HepG2 (cell line): ENCODE measurements at regions not wholly inside any gene's neighbourhood (a gene's known extent, or its start where the extent isn't known, plus 50 kb on each side); places are given as distances from the start of the nearest gene placed in this dataset.

ENCODE experiments used
- ATAC-seq: fragments of 200-7000 bp; cut with Tn5 transposase; 3 replicates; pipeline ENCODE4 v1.9.1; 2020; ENCODE audit warnings: mild to moderate bottlenecking, moderate library complexity
- BruUV-seq: library from RNA; stranded (reverse); fragments of 400-500 nt; replicated peaks from 2 replicates; lab custom pipeline; 2021; lab: Mats Ljungman, UMichigan
- CTCF ChIA-PET: fragments of 300-600 bp; formaldehyde crosslinking; extraction: SDS; loops from one replicate; lab custom pipeline; 2021; ENCODE audit warnings: low total read pairs, inconsistent platforms, low intra/inter-chr PET ratio; lab: Yijun Ruan, JAX
- POLR2A ChIA-PET: fragments of 350-600 bp; sonication (Branson Sonifier 250); formaldehyde crosslinking; loops from one replicate; lab custom pipeline; 2020; ENCODE audit warnings: antibody characterized with exemption, inconsistent platforms; lab: Yijun Ruan, JAX
- DNase-seq: peaks from one replicate; pipeline ENCODE4 v3.0.0-alpha.2; 2015; ENCODE audit warnings: low spot score
- FAIRE-seq: peaks from 3 replicates; lab custom pipeline; 2011; peaks lifted over from hg19 to GRCh38; lab: Jason Lieb, UNC
- H2AFZ ChIP-seq: one replicate; pipeline ENCODE4 v1.6.1; 2011; ENCODE audit warnings: low read length, inconsistent platforms
- H3K27ac ChIP-seq: fragments of 300-600 bp; 3 replicates; pipeline ENCODE4 v1.8.0; 2011; ENCODE audit warnings: mixed run types, mild to moderate bottlenecking, mixed read lengths, low read length, inconsistent platforms; ENCODE audit not compliant: insufficient read depth; ENCODE audit errors: extremely low read length
- H3K27me3 ChIP-seq, 2 experiments: fragments of 200-600 bp in 1 of 2; 2 replicates in 1 of 2; 3 replicates in 1 of 2; pipeline versions ENCODE4 v1.6.0 to v1.8.0; 2011; ENCODE audit warnings: low read length in 2 of 2, mild to moderate bottlenecking in 2 of 2, moderate library complexity in 2 of 2, inconsistent platforms in 1 of 2; ENCODE audit not compliant: insufficient read depth in 2 of 2, control insufficient read depth in 1 of 2
- H3K36me3 ChIP-seq, 2 experiments: fragments of 200-600 bp in 1 of 2; replicated peaks in 1 of 2; 2 replicates in 1 of 2; 3 replicates in 1 of 2; pipeline versions ENCODE4 v1.5.1 to v1.8.0; 2011; ENCODE audit warnings: low read length in 2 of 2, inconsistent platforms in 1 of 2; ENCODE audit not compliant: insufficient read depth in 2 of 2, control insufficient read depth in 1 of 2
- H3K4me1 ChIP-seq: 2 replicates; pipeline ENCODE4 v1.5.1; 2012; ENCODE audit warnings: low read length, inconsistent platforms; ENCODE audit not compliant: insufficient read depth
- H3K4me2 ChIP-seq: 2 replicates; pipeline ENCODE4 v1.6.0; 2011; ENCODE audit warnings: low read depth, low read length, inconsistent platforms
- H3K4me3 ChIP-seq, 3 experiments: fragments of 200-600 bp in 1 of 3; sonication (generic), shearing (Covaris generic) in 1 of 3; replicated peaks in 1 of 3; 2 replicates each; pipeline ENCODE4 v1.5.1; 2011 to 2016; ENCODE audit warnings: low read length in 3 of 3, inconsistent platforms in 2 of 3, low read depth in 2 of 3, mild to moderate bottlenecking in 2 of 3, control low read depth in 1 of 3, mixed read lengths in 1 of 3; ENCODE audit not compliant: insufficient read depth in 1 of 3
- H3K79me2 ChIP-seq: one replicate; pipeline ENCODE4 v1.6.1; 2011; ENCODE audit warnings: low read length, inconsistent platforms; ENCODE audit not compliant: insufficient read depth
- H3K9ac ChIP-seq: 2 replicates; pipeline ENCODE4 v1.6.0; 2011; ENCODE audit warnings: mild to moderate bottlenecking, low read depth, low read length, inconsistent platforms; ENCODE audit not compliant: insufficient read depth
- H3K9me3 ChIP-seq: 2 replicates; pipeline ENCODE4 v1.5.1; 2012; ENCODE audit warnings: mild to moderate bottlenecking, low read length
- H4K20me1 ChIP-seq: 2 replicates; pipeline ENCODE4 v1.6.0; 2011; ENCODE audit warnings: inconsistent platforms, mild to moderate bottlenecking, low read length, moderate library complexity; ENCODE audit not compliant: insufficient read depth
- NFYC ChIP-seq: IDR thresholded peaks from 2 replicates; pipeline ENCODE4 v1.6.1; 2016; ENCODE audit warnings: missing genetic modification reagents, missing compliant biosample characterization
- SRF ChIP-seq: IDR thresholded peaks from 2 replicates; pipeline ENCODE4 v1.6.1; 2011; ENCODE audit warnings: mild to moderate bottlenecking, low read depth, low read length, moderate library complexity
- XRCC5 ChIP-seq: fragments of 200-400 bp; formaldehyde crosslinking; optimal IDR thresholded peaks from 2 replicates; pipeline ENCODE3; 2017; ENCODE audit warnings: mild to moderate bottlenecking, low read length
- ZNF12 ChIP-seq: sonication (generic); formaldehyde crosslinking; IDR thresholded peaks from 2 replicates; pipeline ENCODE4 v1.5.0; 2020; ENCODE audit warnings: missing genetic modification reagents
- ZNF510 ChIP-seq: sonication (generic); formaldehyde crosslinking; IDR thresholded peaks from 2 replicates; pipeline ENCODE4 v1.4.0; 2020; ENCODE audit warnings: low read depth, mild to moderate bottlenecking, missing genetic modification reagents
- ZNF775 ChIP-seq: sonication (generic); formaldehyde crosslinking; IDR thresholded peaks from 2 replicates; pipeline ENCODE4 v1.4.0; 2020; ENCODE audit warnings: missing genetic modification reagents, mild to moderate bottlenecking, moderate library complexity, borderline replicate concordance
- WGBS: methylation state at CpG from one replicate; pipeline ENCODE4 v1.1.6; 2017; ENCODE audit warnings: low lambda C conversion rate; 5-methylcytosine and 5-hydroxymethylcytosine counted together
- in situ Hi-C: cut with HindIII; loops from 2 replicates; pipeline ENCODE4 v1.10.0; 2017; ENCODE audit warnings: low pct_unique_long_range_greater_than_20kb; ENCODE audit not compliant: extremely low pct_ligation_motif_present
- intact Hi-C: fragments of 100-400 bp; cut with micrococcal nuclease; formaldehyde crosslinking; loops from one replicate; pipeline ENCODE4 v1.10.0; 2022; ENCODE audit not compliant: unreplicated experiment
- TF ChIP-seq, protein P1 (sequence below): IDR thresholded peaks from 2 replicates; pipeline ENCODE4 v1.6.1; 2016; ENCODE audit warnings: missing genetic modification reagents, missing compliant biosample characterization
- TF ChIP-seq, protein P2 (sequence below): sonication (generic); formaldehyde crosslinking; IDR thresholded peaks from 2 replicates; pipeline ENCODE4 v1.4.0; 2020; ENCODE audit warnings: missing genetic modification reagents

GRCh38 chr21:19683492-19683891 is 1279.9 kb upstream of the TMPRSS15 start (continued):
- TF ChIP-seq, protein P1, sequence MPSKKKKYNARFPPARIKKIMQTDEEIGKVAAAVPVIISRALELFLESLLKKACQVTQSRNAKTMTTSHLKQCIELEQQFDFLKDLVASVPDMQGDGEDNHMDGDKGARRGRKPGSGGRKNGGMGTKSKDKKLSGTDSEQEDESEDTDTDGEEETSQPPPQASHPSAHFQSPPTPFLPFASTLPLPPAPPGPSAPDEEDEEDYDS (CRISPR knock-in tag): no peak
- TF ChIP-seq NFYC (CRISPR knock-in tag) (no peak), ZNF775 (CRISPR knock-in tag) (no peak), ZNF12 (no peak), SRF (no peak)
- TF ChIP-seq, protein P2, sequence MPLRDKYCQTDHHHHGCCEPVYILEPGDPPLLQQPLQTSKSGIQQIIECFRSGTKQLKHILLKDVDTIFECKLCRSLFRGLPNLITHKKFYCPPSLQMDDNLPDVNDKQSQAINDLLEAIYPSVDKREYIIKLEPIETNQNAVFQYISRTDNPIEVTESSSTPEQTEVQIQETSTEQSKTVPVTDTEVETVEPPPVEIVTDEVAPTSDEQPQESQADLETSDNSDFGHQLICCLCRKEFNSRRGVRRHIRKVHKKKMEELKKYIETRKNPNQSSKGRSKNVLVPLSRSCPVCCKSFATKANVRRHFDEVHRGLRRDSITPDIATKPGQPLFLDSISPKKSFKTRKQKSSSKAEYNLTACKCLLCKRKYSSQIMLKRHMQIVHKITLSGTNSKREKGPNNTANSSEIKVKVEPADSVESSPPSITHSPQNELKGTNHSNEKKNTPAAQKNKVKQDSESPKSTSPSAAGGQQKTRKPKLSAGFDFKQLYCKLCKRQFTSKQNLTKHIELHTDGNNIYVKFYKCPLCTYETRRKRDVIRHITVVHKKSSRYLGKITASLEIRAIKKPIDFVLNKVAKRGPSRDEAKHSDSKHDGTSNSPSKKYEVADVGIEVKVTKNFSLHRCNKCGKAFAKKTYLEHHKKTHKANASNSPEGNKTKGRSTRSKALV: no peak

DNA sequence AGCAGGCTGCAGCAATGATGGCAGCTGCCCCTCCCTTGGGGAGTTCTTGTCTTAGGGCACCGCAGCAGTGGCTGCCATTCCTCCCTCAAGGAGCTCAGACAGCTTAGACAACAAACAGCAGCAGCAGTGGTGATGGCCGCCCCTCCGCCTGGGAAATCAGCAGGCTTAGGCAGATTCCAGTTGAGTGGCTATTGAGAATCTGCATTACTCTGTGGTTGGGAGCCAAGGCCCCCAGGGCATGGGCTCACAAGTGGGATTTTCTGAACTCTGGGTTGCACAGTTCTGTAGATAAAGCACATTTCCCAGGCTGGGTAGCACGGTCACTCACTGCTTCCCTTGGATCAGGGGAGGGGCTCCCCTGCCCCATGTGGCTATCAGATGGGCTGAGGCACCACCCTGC is 1280.7 kb upstream of the TMPRSS15 start:
- DNase-seq: no peak
- no peak for TF ChIP-seq XRCC5
- TF ChIP-seq ZNF510 (CRISPR knock-in tag): no peak
- ATAC-seq: no peak
- no peak for FAIRE-seq
- Histone ChIP-seq H3K27me3 (no peaks in the 10 kb centered on the region), H3K4me2 (no peak overlapping the region), H3K9ac (no peak overlapping the region), H3K4me1 (no peaks in the 10 kb centered on the region), H4K20me1 (no peaks in the 10 kb centered on the region), H3K4me3 (no peak overlapping the region), H2AFZ (no peak overlapping the region), H3K79me2 (no peaks in the 10 kb centered on the region), H3K27ac (no peak overlapping the region), H3K36me3 (no peaks in the 10 kb centered on the region), H3K9me3 (peaks cover 80% of the 10 kb centered on the region)
- no TSS peak for BruUV-seq
- ChIA-PET POLR2A (no interaction called here), CTCF (no interaction called here)
- intact Hi-C loops: no loop called here
- 0% methylated on average over 1 of the region's 4 CpGs for WGBS
- in situ Hi-C loops: no loop called here
